HEK293 (cell line): ENCODE measurements at regions not wholly inside any gene's neighbourhood (a gene's known extent, or its start where the extent isn't known, plus 50 kb on each side); places are given as distances from the start of the nearest gene placed in this dataset.
"Not testable (repeated sequence)": the region's sequence is repeated elsewhere in the genome, so short reads cannot be mapped to it uniquely, and the experiment has no call there.

Source experiments
- CTCF ChIA-PET: fragments of 350-600 bp; formaldehyde crosslinking; extraction: SDS; loops from one replicate; lab custom pipeline; 2021; ENCODE audit warnings: antibody characterized with exemption; lab: Yijun Ruan, JAX
- POLR2A ChIA-PET: fragments of 300-600 bp; formaldehyde crosslinking; extraction: SDS; loops from one replicate; lab custom pipeline; 2020; ENCODE audit warnings: antibody characterized with exemption, inconsistent platforms; lab: Yijun Ruan, JAX
- H3K27ac ChIP-seq: fragments of 200-500 bp; sonication (Bioruptor generic); 2 replicates; pipeline ENCODE4 v1.5.1; 2014; ENCODE audit warnings: low read depth, low read length, control low read depth, inconsistent platforms; ENCODE audit errors: extremely low read depth
- H3K36me3 ChIP-seq, 2 experiments: fragments of 200-500 bp in 1 of 2; sonication (Bioruptor generic) in 1 of 2; 1 replicate in 1 of 2; 2 replicates in 1 of 2; pipeline ENCODE4 v1.5.1; 2014 to 2017; ENCODE audit warnings: inconsistent platforms in 2 of 2, low read length in 2 of 2; ENCODE audit not compliant: control insufficient read depth in 2 of 2, insufficient read depth in 1 of 2
- H3K4me1 ChIP-seq: fragments of 200-500 bp; sonication (Bioruptor generic); 2 replicates; pipeline ENCODE4 v1.5.1; 2014; ENCODE audit warnings: mild to moderate bottlenecking, low read length, inconsistent platforms; ENCODE audit not compliant: control insufficient read depth, insufficient read depth
- H3K4me3 ChIP-seq: 2 replicates; pipeline ENCODE4 v1.5.1; 2011; ENCODE audit warnings: low read depth, mild to moderate bottlenecking, control low read depth, low read length, moderate library complexity
- H3K9me3 ChIP-seq: fragments of 200-500 bp; sonication (Bioruptor generic); 2 replicates; pipeline ENCODE4 v1.5.1; 2014; ENCODE audit warnings: low read depth, low read length, inconsistent platforms; ENCODE audit not compliant: control insufficient read depth, insufficient read depth
- KLF1 ChIP-seq: fragments of 450-650 bp; formaldehyde crosslinking; IDR thresholded peaks from 2 replicates; pipeline ENCODE4 v1.5.1; 2016; ENCODE audit warnings: missing biosample characterization, missing genetic modification characterization
- PRDM1 ChIP-seq: fragments of 450-650 bp; formaldehyde crosslinking; IDR thresholded peaks from 2 replicates; pipeline ENCODE4; 2016; ENCODE audit warnings: missing biosample characterization, missing genetic modification characterization
- ZBTB1 ChIP-seq: fragments of 450-650 bp; formaldehyde crosslinking; IDR thresholded peaks from 2 replicates; pipeline ENCODE4 v1.5.1; 2016; ENCODE audit warnings: missing biosample characterization, missing genetic modification characterization
- ZFHX2 ChIP-seq: fragments of 450-650 bp; formaldehyde crosslinking; conservative IDR thresholded peaks from 2 replicates; pipeline ENCODE4 v1.5.1; 2016; ENCODE audit warnings: missing biosample characterization, missing genetic modification characterization
- ZNF146 ChIP-seq: fragments of 450-650 bp; formaldehyde crosslinking; IDR thresholded peaks from 2 replicates; pipeline ENCODE4 v1.5.1; 2016; ENCODE audit warnings: missing biosample characterization, missing genetic modification characterization
- ZNF148 ChIP-seq: fragments of 450-650 bp; formaldehyde crosslinking; IDR thresholded peaks from 2 replicates; pipeline ENCODE4 v1.5.0; 2017; ENCODE audit warnings: missing biosample characterization, missing genetic modification characterization, borderline replicate concordance
- ZNF266 ChIP-seq: fragments of 450-650 bp; formaldehyde crosslinking; IDR thresholded peaks from 2 replicates; pipeline ENCODE4 v1.5.1; 2016; ENCODE audit warnings: missing biosample characterization, missing genetic modification characterization, low read depth
- ZNF280D ChIP-seq: fragments of 450-650 bp; formaldehyde crosslinking; IDR thresholded peaks from 2 replicates; pipeline ENCODE4 v1.5.1; 2016; ENCODE audit warnings: missing biosample characterization, missing genetic modification characterization
- ZNF580 ChIP-seq: fragments of 450-650 bp; formaldehyde crosslinking; IDR thresholded peaks from 2 replicates; pipeline ENCODE4 v1.5.1; 2016; ENCODE audit warnings: missing biosample characterization, missing genetic modification characterization
- ZNF639 ChIP-seq: fragments of 450-650 bp; formaldehyde crosslinking; IDR thresholded peaks from 2 replicates; pipeline ENCODE4 v1.5.1; 2016; ENCODE audit warnings: missing biosample characterization, missing genetic modification characterization
- ZSCAN5A ChIP-seq: fragments of 450-650 bp; formaldehyde crosslinking; IDR thresholded peaks from 2 replicates; pipeline ENCODE4 v1.5.1; 2016; ENCODE audit warnings: missing biosample characterization, missing genetic modification characterization
- TF ChIP-seq, protein P1 (sequence below): fragments of 450-650 bp; formaldehyde crosslinking; IDR thresholded peaks from 2 replicates; pipeline ENCODE4 v1.5.1; 2016; ENCODE audit warnings: missing biosample characterization, missing genetic modification characterization

DNA sequence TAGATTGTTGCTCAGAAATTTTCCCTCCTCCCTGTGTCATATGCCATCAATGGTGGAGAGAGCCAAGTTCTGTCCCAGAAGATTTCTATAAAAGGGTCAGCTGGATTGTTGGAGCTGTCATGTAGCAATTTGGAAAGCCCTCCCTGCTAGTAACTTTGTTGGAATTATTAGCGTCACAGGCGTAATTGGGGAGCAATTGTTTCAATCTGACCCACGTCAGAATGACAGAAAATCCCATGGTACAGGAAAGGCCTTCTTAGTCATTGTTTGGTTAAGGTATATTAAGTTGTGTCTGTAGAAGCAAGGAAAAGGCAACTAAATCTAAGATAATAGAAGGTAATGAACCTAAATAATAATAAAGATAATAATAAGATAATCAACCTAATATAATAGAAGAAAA, 148.4 kb downstream of the PLK2 start:
- H3K4me1 ChIP-seq = no peaks in the 10 kb centered on the region
- H3K36me3 ChIP-seq = no peaks in the 10 kb centered on the region
- TF ChIP-seq ZNF148 (tag by site-specific recombination) (no peak), ZBTB1 (tag by site-specific recombination) (no peak), ZSCAN5A (no peak), ZNF639 (tag by site-specific recombination) (no peak), ZNF266 (tag by site-specific recombination) (no peak), ZFHX2 (tag by site-specific recombination) (no peak), KLF1 (tag by site-specific recombination) (no peak), PRDM1 (tag by site-specific recombination) (no peak)
- TF ChIP-seq, protein P1, sequence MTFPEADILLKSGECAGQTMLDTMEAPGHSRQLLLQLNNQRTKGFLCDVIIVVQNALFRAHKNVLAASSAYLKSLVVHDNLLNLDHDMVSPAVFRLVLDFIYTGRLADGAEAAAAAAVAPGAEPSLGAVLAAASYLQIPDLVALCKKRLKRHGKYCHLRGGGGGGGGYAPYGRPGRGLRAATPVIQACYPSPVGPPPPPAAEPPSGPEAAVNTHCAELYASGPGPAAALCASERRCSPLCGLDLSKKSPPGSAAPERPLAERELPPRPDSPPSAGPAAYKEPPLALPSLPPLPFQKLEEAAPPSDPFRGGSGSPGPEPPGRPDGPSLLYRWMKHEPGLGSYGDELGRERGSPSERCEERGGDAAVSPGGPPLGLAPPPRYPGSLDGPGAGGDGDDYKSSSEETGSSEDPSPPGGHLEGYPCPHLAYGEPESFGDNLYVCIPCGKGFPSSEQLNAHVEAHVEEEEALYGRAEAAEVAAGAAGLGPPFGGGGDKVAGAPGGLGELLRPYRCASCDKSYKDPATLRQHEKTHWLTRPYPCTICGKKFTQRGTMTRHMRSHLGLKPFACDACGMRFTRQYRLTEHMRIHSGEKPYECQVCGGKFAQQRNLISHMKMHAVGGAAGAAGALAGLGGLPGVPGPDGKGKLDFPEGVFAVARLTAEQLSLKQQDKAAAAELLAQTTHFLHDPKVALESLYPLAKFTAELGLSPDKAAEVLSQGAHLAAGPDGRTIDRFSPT (tag by site-specific recombination) = no peak
- TF ChIP-seq, all 188 proteins: peak for 0
- Histone ChIP-seq H3K9me3 (no peaks in the 10 kb centered on the region), H3K27ac (no peak overlapping the region), H3K4me3 (no peak overlapping the region)
- POLR2A ChIA-PET = no interaction called here
- CTCF ChIA-PET = no interaction called here

GRCh38 chr5:58308384-58308783, 151.5 kb downstream of the PLK2 start:
- H3K27ac ChIP-seq, POLR2A ChIA-PET, H3K9me3 ChIP-seq, H3K36me3 ChIP-seq, CTCF ChIA-PET, H3K4me3 ChIP-seq, H3K4me1 ChIP-seq: not testable (repeated sequence)
- TF ChIP-seq ZNF280D = 0 out of 2 replicates have a peak, but pooled peaks have one; percentile 55
- TF ChIP-seq ZNF146 (tag by site-specific recombination) = peak; percentile 100
- 0 out of 2 replicates have a peak, but pooled peaks have one; percentile 27 for TF ChIP-seq ZNF580 (tag by site-specific recombination)
